Suprapubic skin (tissue), 3 donors: ENCODE measurements at regions not wholly inside any gene's neighbourhood (a gene's known extent, or its start where the extent isn't known, plus 50 kb on each side); places are given as distances from the start of the nearest gene placed in this dataset.

ENCODE experiments used
- CTCF ChIP-seq, 2 donors: fragments of 200-600 bp in 1 of 2; fragments of 450-650 bp in 1 of 2; sonication (generic) in 1 of 2; IDR thresholded peaks; one replicate each; pipeline ENCODE4 v1.5.1; 2016 to 2019; ENCODE audit warnings: antibody characterized with exemption in 2 of 2, mild to moderate bottlenecking in 1 of 2, moderate library complexity in 1 of 2
- POLR2AphosphoS5 ChIP-seq, 3 donors: sonication (generic); formaldehyde crosslinking; IDR thresholded peaks; one replicate each; pipeline ENCODE4 v1.6.1; 2017; ENCODE audit warnings: antibody characterized with exemption in 3 of 3

- TF ChIP-seq POLR2AphosphoS5 (IDR thresholded peaks at IDR 0.05) (no peak), CTCF (IDR thresholded peaks at IDR 0.05) (no peak)
Observed at GRCh38 chr5:82758881-82759280, 318.3 kb downstream of the TMEM167A start.
